ENCODE measurements at regions not wholly inside any gene's neighbourhood (a gene's known extent, or its start where the extent isn't known, plus 50 kb on each side); places are given as distances from the start of the nearest gene placed in this dataset.

- no peak for DNase-seq (ENCODE audit: low spot score)
These were observed 111.0 kb upstream of the TGFBR2 start for GRCh38 chr3:30495172-30496065.

GRCh38 chr3:30496066-30496966 is 110.1 kb upstream of the TGFBR2 start:
- no peak for DNase-seq (ENCODE audit: low spot score)

DNA sequence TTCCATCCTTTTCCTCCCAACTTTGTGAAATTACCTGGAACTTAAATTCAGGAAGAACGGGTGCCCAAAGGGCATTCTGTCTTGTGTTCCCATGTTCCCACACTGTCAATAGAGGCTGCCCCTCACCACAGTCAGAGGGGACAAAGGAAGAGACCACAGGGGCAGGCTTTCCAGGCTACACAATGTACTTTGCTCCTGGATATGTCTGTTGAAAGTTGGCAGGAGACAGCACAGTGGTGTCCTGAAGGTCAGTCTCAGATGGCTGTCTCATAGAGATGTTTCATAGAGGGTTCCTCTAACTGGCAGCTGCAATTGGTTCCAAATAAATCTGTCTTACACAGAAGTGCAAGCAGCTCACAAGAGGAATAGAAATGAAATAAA is 107.8 kb upstream of the TGFBR2 start:
- DNase-seq (ENCODE audit: low spot score): no peak

- no peak for DNase-seq (ENCODE audit: low spot score)
These were observed 105.6 kb upstream of the TGFBR2 start for GRCh38 chr3:30500666-30501399.

DNA sequence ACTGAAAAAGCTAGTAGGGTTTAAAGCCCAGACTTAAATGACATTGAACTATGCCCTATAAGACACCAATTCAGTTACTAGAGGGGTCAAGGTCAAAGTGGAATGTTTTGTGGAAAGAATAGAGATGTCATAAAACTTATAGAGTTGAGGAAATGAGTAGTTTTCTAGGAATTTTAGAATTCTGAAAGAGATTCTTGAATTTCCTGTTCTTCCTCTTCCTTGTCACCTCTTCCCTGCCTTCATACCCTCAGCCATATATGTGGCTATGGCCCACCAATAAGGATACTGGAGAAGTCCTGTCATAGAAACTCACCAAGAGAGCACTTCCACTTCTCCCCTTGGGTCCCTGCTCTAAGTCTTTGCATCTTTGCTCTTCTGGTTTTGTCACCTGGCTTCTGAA is 104.9 kb upstream of the TGFBR2 start:
- no peak for DNase-seq (ENCODE audit: low spot score)

- no peak for DNase-seq (ENCODE audit: low spot score)
These were observed 104.2 kb upstream of the TGFBR2 start for GRCh38 chr3:30502051-30502741.

DNA sequence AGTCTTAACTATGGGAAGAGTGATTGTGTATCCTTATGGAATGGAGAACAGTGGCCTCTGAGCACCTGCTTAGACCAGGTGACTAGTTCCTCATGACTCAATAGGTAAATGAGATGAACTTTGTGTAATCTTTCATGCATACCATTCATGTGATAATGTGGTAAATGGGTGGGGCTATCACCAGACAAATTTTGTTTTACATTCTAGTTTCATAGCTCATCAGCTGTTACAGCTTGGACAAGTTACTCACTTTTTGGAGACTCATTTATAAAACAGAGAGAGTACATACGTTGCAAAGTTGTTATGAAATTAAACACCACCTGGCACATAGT is 103.7 kb upstream of the TGFBR2 start:
- DNase-seq (ENCODE audit: low spot score): no peak

- no peak for DNase-seq (ENCODE audit: low spot score)
These were observed 103.0 kb upstream of the TGFBR2 start for GRCh38 chr3:30503446-30503845.

DNA sequence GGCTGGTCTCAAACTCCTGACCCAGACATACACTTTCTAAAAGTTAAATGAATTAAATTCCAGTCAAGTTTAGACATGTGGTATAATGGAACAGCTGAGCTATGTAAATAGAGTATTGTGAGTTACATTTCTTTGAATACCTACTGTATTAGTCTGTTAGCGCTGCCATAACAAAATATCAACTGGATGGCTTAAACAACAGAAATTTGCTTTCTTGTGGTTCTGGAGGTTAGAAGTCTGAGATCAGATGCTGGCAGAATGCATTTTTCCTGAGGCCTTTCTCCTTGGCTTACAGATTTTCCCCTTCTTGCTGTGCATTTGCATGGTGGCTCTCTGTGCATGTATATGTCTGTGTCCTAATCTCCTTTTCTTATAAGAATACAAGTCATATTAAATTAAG is 101.5 kb upstream of the TGFBR2 start:
- no peak for DNase-seq (ENCODE audit: low spot score)

DNA sequence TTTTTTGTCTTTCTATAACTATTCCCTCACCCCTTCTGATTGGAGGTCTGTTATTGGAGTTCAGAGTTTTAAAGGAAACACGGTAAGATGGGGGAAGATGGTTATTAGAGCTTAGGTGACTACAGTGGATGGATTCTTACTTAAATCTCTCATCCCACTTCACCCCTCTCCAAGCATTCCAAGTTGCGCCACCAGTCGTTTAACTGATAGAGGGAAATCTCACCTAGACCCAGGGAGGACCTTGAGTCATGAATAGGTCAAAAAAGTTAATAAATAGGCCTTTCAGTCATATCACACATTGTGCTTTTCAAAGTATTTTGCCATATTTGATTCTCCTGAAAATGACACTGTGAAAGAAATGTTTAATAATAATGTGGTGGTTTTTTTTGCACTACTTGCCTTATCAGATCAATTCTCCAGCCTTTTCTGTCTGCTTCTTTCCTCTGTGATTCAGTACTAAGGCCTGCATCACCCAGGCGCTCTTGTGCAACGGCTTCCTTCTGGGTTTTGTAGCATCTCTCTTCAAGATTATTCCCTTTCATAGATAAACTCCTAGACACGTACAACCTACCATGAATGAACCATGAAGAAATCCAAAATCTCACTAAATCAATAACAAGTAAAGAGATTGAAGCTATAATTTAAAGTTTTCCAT is 100.4 kb upstream of the TGFBR2 start:
- DNase-seq (ENCODE audit: low spot score): no peak

GRCh38 chr3:30508339-30508738 is 98.1 kb upstream of the TGFBR2 start:
- DNase-seq (ENCODE audit: low spot score): no peak

- DNase-seq (ENCODE audit: low spot score): no peak
These were observed 95.8 kb upstream of the TGFBR2 start for GRCh38 chr3:30510596-30510995.

- no peak for DNase-seq (ENCODE audit: low spot score)
These were observed 94.7 kb upstream of the TGFBR2 start for GRCh38 chr3:30511524-30512251.

DNA sequence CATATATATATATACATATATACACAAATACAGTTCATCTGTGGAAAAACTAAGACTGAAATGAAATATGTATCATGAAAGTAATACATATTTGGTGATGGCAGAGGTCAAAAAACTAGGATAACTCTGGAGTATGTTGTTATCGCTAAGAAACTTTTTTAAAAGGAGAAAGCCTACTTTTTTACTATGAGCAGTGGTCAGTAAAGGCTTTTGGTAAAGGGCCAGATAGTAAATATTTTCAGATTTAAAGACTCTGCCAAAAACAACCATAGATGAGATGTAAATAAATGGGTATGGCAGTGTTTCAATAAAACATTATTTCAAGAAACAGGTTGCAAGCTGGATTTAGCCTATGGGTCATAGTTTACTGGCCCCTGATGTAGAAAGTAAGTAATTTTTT is 93.8 kb upstream of the TGFBR2 start:
- DNase-seq (ENCODE audit: low spot score): no peak

GRCh38 chr3:30513374-30514152 is 92.8 kb upstream of the TGFBR2 start:
- DNase-seq (ENCODE audit: low spot score): no peak

DNA sequence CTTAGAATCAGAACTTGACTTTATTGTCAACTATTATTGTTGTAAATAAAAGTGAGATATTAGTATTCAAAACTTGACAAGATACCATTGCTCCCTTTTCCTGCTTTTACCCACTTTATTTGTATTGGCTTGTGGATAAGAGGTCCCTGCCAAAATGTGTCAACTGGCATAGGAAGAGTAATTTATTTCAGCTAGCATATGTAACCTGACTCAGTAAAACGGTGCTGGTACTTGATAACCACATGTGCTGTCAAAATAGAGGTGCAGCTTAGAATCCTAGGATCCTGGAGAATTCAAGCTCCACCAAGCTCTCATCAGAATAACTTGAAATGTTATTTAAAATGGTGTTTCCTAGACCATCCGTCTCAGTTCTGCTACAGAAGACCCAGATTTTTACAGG is 90.2 kb upstream of the TGFBR2 start:
- no peak for DNase-seq (ENCODE audit: low spot score)

GRCh38 chr3:30518181-30518864 is 88.1 kb upstream of the TGFBR2 start:
- no peak for DNase-seq (ENCODE audit: low spot score)

DNA sequence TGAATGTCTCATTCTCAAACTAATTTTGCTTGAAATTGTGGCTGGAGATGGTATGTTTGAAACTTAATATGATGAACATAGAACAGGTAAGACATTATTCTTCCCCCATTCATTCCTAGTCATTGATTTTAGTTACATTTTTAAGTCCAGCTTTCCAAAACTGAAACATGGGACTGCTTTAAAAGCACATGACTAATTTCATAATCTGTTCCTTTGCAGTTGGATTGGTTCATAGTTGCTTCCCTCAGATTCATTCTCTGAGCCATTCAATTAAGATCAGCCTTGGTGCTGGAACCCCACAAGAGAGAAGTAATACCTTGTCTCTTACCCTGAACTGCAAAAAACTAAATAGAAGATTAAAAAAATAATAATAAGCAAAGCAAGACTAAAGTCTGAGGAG is 87.5 kb upstream of the TGFBR2 start:
- DNase-seq (ENCODE audit: low spot score): no peak

GRCh38 chr3:30520699-30521098 is 85.7 kb upstream of the TGFBR2 start:
- DNase-seq (ENCODE audit: low spot score): no peak
